ENCODE measurements at regions not wholly inside any gene's neighbourhood (a gene's known extent, or its start where the extent isn't known, plus 50 kb on each side); places are given as distances from the start of the nearest gene placed in this dataset.

GRCh38 chr5:27130587-27130986, 92.2 kb upstream of the CDH9 start:
- no peak for TF ChIP-seq POLR2A (IDR thresholded peaks at IDR 0.05)
- TF ChIP-seq, protein P1, sequence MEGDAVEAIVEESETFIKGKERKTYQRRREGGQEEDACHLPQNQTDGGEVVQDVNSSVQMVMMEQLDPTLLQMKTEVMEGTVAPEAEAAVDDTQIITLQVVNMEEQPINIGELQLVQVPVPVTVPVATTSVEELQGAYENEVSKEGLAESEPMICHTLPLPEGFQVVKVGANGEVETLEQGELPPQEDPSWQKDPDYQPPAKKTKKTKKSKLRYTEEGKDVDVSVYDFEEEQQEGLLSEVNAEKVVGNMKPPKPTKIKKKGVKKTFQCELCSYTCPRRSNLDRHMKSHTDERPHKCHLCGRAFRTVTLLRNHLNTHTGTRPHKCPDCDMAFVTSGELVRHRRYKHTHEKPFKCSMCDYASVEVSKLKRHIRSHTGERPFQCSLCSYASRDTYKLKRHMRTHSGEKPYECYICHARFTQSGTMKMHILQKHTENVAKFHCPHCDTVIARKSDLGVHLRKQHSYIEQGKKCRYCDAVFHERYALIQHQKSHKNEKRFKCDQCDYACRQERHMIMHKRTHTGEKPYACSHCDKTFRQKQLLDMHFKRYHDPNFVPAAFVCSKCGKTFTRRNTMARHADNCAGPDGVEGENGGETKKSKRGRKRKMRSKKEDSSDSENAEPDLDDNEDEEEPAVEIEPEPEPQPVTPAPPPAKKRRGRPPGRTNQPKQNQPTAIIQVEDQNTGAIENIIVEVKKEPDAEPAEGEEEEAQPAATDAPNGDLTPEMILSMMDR (IDR thresholded peaks at IDR 0.05), result no peak
- TF ChIP-seq POLR2AphosphoS5 (IDR thresholded peaks at IDR 0.05), result no peak
